ENCODE measurements at regions not wholly inside any gene's neighbourhood (a gene's known extent, or its start where the extent isn't known, plus 50 kb on each side); places are given as distances from the start of the nearest gene placed in this dataset.

GRCh38 chr1:229970714-229971113 lies 96.3 kb upstream of the GALNT2 start:
- DNase-seq (no peak), ATAC-seq (ENCODE audit: low read depth) (no peak)
- no peaks in the 10 kb centered on the region for H3K4me1 ChIP-seq (ENCODE audit: control insufficient read depth in 2 of 2, insufficient read depth in 2 of 2, low read length in 2 of 2)
- H3K9ac ChIP-seq (ENCODE audit: low read length) = no peak overlapping the region
- TF ChIP-seq, protein P1, sequence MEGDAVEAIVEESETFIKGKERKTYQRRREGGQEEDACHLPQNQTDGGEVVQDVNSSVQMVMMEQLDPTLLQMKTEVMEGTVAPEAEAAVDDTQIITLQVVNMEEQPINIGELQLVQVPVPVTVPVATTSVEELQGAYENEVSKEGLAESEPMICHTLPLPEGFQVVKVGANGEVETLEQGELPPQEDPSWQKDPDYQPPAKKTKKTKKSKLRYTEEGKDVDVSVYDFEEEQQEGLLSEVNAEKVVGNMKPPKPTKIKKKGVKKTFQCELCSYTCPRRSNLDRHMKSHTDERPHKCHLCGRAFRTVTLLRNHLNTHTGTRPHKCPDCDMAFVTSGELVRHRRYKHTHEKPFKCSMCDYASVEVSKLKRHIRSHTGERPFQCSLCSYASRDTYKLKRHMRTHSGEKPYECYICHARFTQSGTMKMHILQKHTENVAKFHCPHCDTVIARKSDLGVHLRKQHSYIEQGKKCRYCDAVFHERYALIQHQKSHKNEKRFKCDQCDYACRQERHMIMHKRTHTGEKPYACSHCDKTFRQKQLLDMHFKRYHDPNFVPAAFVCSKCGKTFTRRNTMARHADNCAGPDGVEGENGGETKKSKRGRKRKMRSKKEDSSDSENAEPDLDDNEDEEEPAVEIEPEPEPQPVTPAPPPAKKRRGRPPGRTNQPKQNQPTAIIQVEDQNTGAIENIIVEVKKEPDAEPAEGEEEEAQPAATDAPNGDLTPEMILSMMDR (IDR thresholded peaks at IDR 0.05) = no peak
- TF ChIP-seq EZH2 (IDR thresholded peaks at IDR 0.05; ENCODE audit: borderline replicate concordance, insufficient read depth, low read depth, low read length, poor library complexity, severe bottlenecking) = no peak
- no peak overlapping the region for H3K4me3 ChIP-seq (ENCODE audit: control extremely low read depth in 1 of 5, extremely low read depth in 1 of 5, insufficient read depth in 1 of 5, low read depth in 2 of 5, low read length in 4 of 5)
- H3K4me3 Mint-ChIP-seq = no peak overlapping the region
- peaks cover 0 to 9% (median 2%) of the 10 kb centered on the region in 4 experiments for H3K27me3 ChIP-seq (replicated peaks in 1 of 4; ENCODE audit: control extremely low read depth in 1 of 4, control insufficient read depth in 3 of 4, insufficient read depth in 4 of 4, low read length in 3 of 4)
- WGBS (ENCODE audit: insufficient coverage) = 86% methylated on average over 6 of the region's 8 CpGs
- POLR2A ChIA-PET = no interaction called here
- H3K4me2 ChIP-seq (replicated peaks; ENCODE audit: low read depth, low read length, poor library complexity, severe bottlenecking) = no peak overlapping the region
- no peaks in the 10 kb centered on the region for H3K4me1 Mint-ChIP-seq
- H3K27ac Mint-ChIP-seq = no peak overlapping the region
- intact Hi-C loops (cut with micrococcal nuclease) = no loop called here
- no peaks in the 10 kb centered on the region for H3K79me2 ChIP-seq (ENCODE audit: control insufficient read depth, insufficient read depth, low read length)
- H2AFZ ChIP-seq (ENCODE audit: insufficient read depth, low read depth, low read length, poor library complexity, severe bottlenecking) = no peak overlapping the region
- H3K27ac ChIP-seq (ENCODE audit: low read length in 2 of 2) = no peak overlapping the region
- H4K20me1 ChIP-seq (ENCODE audit: control insufficient read depth, insufficient read depth, low read length, poor library complexity, severe bottlenecking) = no peaks in the 10 kb centered on the region
- CTCF ChIA-PET = no interaction called here
- peaks cover 11% of the 10 kb centered on the region for H3K27me3 Mint-ChIP-seq
- peaks cover 4% of the 10 kb centered on the region for H3K9me3 Mint-ChIP-seq (ENCODE audit: insufficient read depth)
- H3K9me3 ChIP-seq (ENCODE audit: control extremely low read depth in 1 of 3, control insufficient read depth in 2 of 3, insufficient read depth in 1 of 3, low read length in 2 of 3) = peaks cover 0 to 2% (median 0%) of the 10 kb centered on the region in 3 donors
- no peaks in the 10 kb centered on the region for H3K36me3 ChIP-seq (replicated peaks in 1 of 2; ENCODE audit: control extremely low read depth in 1 of 2, control insufficient read depth in 1 of 2, extremely low read depth in 1 of 2, insufficient read depth in 2 of 2, low read length in 1 of 2)

GRCh38 chr1:229971141-229971540 lies 95.9 kb upstream of the GALNT2 start:
- DNase-seq = no peak
- intact Hi-C loops (cut with micrococcal nuclease) = no loop called here
- no peak overlapping the region for H3K4me2 ChIP-seq (replicated peaks; ENCODE audit: low read depth, low read length, poor library complexity, severe bottlenecking)
- no peak for ATAC-seq (ENCODE audit: low read depth)
- no peak overlapping the region for H3K27ac Mint-ChIP-seq
- H4K20me1 ChIP-seq (ENCODE audit: control insufficient read depth, insufficient read depth, low read length, poor library complexity, severe bottlenecking) = no peaks in the 10 kb centered on the region
- H3K4me3 Mint-ChIP-seq = no peak overlapping the region
- peaks cover 0 to 5% (median 4%) of the 10 kb centered on the region in 3 donors for H3K9me3 ChIP-seq (ENCODE audit: control extremely low read depth in 1 of 3, control insufficient read depth in 2 of 3, insufficient read depth in 1 of 3, low read length in 2 of 3)
- H3K27me3 Mint-ChIP-seq = peaks cover 8% of the 10 kb centered on the region
- H3K79me2 ChIP-seq (ENCODE audit: control insufficient read depth, insufficient read depth, low read length) = no peaks in the 10 kb centered on the region
- TF ChIP-seq, protein P1 (IDR thresholded peaks at IDR 0.05) = no peak
- no peak for TF ChIP-seq EZH2 (IDR thresholded peaks at IDR 0.05; ENCODE audit: borderline replicate concordance, insufficient read depth, low read depth, low read length, poor library complexity, severe bottlenecking)
- no peak overlapping the region for H2AFZ ChIP-seq (ENCODE audit: insufficient read depth, low read depth, low read length, poor library complexity, severe bottlenecking)
- CTCF ChIA-PET = no interaction called here
- H3K4me3 ChIP-seq (ENCODE audit: control extremely low read depth in 1 of 5, extremely low read depth in 1 of 5, insufficient read depth in 1 of 5, low read depth in 2 of 5, low read length in 4 of 5) = no peak overlapping the region
- no peaks in the 10 kb centered on the region for H3K36me3 ChIP-seq (replicated peaks in 1 of 2; ENCODE audit: control extremely low read depth in 1 of 2, control insufficient read depth in 1 of 2, extremely low read depth in 1 of 2, insufficient read depth in 2 of 2, low read length in 1 of 2)
- H3K27ac ChIP-seq (ENCODE audit: low read length in 2 of 2) = no peak overlapping the region
- H3K9ac ChIP-seq (ENCODE audit: low read length) = no peak overlapping the region
- POLR2A ChIA-PET = no interaction called here
- peaks cover 5% of the 10 kb centered on the region for H3K9me3 Mint-ChIP-seq (ENCODE audit: insufficient read depth)
- H3K4me1 ChIP-seq (ENCODE audit: control insufficient read depth in 2 of 2, insufficient read depth in 2 of 2, low read length in 2 of 2) = no peaks in the 10 kb centered on the region
- peaks cover 0 to 9% (median 2%) of the 10 kb centered on the region in 4 experiments for H3K27me3 ChIP-seq (replicated peaks in 1 of 4; ENCODE audit: control extremely low read depth in 1 of 4, control insufficient read depth in 3 of 4, insufficient read depth in 4 of 4, low read length in 3 of 4)
- WGBS (ENCODE audit: insufficient coverage) = 88% methylated on average over 11 of the region's 13 CpGs
- H3K4me1 Mint-ChIP-seq = no peaks in the 10 kb centered on the region

Measured in B cell (primary cell).